ENCODE measurements at regions not wholly inside any gene's neighbourhood (a gene's known extent, or its start where the extent isn't known, plus 50 kb on each side); places are given as distances from the start of the nearest gene placed in this dataset.

DNA sequence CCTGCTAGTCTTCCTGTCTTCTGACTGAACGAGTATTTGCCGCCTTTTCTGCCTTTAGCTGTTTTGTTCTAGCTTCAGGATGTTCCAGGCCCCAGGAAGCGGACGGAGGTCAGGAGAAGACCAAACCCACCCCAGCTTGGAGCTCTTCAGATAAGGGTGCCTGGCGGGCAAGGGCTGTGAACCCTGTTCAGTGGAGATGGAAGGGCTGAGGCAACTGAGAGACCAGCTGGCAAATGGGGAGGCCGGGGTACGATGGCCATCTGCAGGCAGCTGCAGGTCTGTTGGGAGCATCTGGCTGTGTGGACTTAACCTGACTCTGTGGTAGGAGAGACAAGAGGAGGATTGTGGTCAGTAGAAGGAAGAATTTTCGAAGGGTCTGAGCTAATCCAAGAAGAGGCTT, 95.6 kb downstream of the CHST1 start:
- H3K36me3 ChIP-seq (ENCODE audit: control insufficient read depth in 2 of 2, extremely low read depth in 1 of 2, insufficient read depth in 2 of 2, low read length in 2 of 2), result no peaks in the 10 kb centered on the region
- intact Hi-C loops (cut with micrococcal nuclease), result no loop called here
- TF ChIP-seq POLR2A (IDR thresholded peaks at IDR 0.05; ENCODE audit: low read depth, low read length) (no peak), POLR2AphosphoS5 (IDR thresholded peaks at IDR 0.05; ENCODE audit: insufficient read depth, low read depth, low read length) (no peak), FOS (IDR thresholded peaks at IDR 0.05; ENCODE audit: borderline replicate concordance, insufficient read depth, low read length) (no peak), EZH2 (IDR thresholded peaks at IDR 0.05; ENCODE audit: borderline replicate concordance, low read depth, low read length, severe bottlenecking) (no peak), JUN (IDR thresholded peaks at IDR 0.05; ENCODE audit: borderline replicate concordance, insufficient read depth, insufficient read length, low read depth) (no peak), GATA2 (IDR thresholded peaks at IDR 0.05; ENCODE audit: insufficient read depth, insufficient read length, low read depth, low read length) (no peak), MYC (IDR thresholded peaks at IDR 0.05; ENCODE audit: low read depth, low read length) (no peak)
- TF ChIP-seq, protein P1, sequence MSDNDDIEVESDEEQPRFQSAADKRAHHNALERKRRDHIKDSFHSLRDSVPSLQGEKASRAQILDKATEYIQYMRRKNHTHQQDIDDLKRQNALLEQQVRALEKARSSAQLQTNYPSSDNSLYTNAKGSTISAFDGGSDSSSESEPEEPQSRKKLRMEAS (IDR thresholded peaks at IDR 0.05; ENCODE audit: insufficient read depth, insufficient read length), result no peak
- TF ChIP-seq, protein P2, sequence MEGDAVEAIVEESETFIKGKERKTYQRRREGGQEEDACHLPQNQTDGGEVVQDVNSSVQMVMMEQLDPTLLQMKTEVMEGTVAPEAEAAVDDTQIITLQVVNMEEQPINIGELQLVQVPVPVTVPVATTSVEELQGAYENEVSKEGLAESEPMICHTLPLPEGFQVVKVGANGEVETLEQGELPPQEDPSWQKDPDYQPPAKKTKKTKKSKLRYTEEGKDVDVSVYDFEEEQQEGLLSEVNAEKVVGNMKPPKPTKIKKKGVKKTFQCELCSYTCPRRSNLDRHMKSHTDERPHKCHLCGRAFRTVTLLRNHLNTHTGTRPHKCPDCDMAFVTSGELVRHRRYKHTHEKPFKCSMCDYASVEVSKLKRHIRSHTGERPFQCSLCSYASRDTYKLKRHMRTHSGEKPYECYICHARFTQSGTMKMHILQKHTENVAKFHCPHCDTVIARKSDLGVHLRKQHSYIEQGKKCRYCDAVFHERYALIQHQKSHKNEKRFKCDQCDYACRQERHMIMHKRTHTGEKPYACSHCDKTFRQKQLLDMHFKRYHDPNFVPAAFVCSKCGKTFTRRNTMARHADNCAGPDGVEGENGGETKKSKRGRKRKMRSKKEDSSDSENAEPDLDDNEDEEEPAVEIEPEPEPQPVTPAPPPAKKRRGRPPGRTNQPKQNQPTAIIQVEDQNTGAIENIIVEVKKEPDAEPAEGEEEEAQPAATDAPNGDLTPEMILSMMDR (IDR thresholded peaks at IDR 0.05; ENCODE audit: extremely low read depth in 1 of 2, insufficient read depth in 1 of 2, low read depth in 1 of 2, low read length in 2 of 2), result no peak
- H3K27ac ChIP-seq (ENCODE audit: insufficient read depth, low read depth, low read length), result no peak overlapping the region
- H3K9me3 ChIP-seq (replicated peaks; ENCODE audit: control insufficient read depth, insufficient read depth, low read length), result no peaks in the 10 kb centered on the region
- H4K20me1 ChIP-seq (replicated peaks; ENCODE audit: control insufficient read depth, extremely low read depth, insufficient read depth, low read length), result no peaks in the 10 kb centered on the region
- no peak overlapping the region for H3K9ac ChIP-seq (replicated peaks; ENCODE audit: extremely low read depth, insufficient read depth, low read length)
- no peaks in the 10 kb centered on the region for H3K79me2 ChIP-seq (ENCODE audit: control insufficient read depth, insufficient read depth, low read length)
- no peak for FAIRE-seq
- BruUV-seq (replicated peaks), result no TSS peak
- no peak for DNase-seq (ENCODE audit: low read depth, low spot score)
- ChIA-PET CTCF (interaction anchor here (0.9 kb wide), 1 partner anchor 85 kb away, joined by 4 read pairs; no protein-coding TSS in a partner anchor), POLR2A (no interaction called here)
- H3K9me1 ChIP-seq (replicated peaks; ENCODE audit: control insufficient read depth, extremely low read depth, insufficient read depth, low read length), result no peaks in the 10 kb centered on the region
- H3K27me3 ChIP-seq (ENCODE audit: control insufficient read depth in 2 of 2, insufficient read depth in 2 of 2, low read length in 2 of 2), result no peaks in the 10 kb centered on the region
- no peak overlapping the region for H3K4me3 ChIP-seq (replicated peaks in 1 of 3; ENCODE audit: insufficient read depth in 1 of 3, low read depth in 1 of 3, low read length in 3 of 3)
- dilution Hi-C loops (cut with MboI; ENCODE audit: extremely low pct_ligation_motif_present, low sequenced_read_pairs), result no loop called here
- H2AFZ ChIP-seq (ENCODE audit: low read depth, low read length), result no peak overlapping the region
- no peak overlapping the region for H3K4me2 ChIP-seq (ENCODE audit: insufficient read depth, low read length)
- no peaks in the 10 kb centered on the region for H3K4me1 ChIP-seq (ENCODE audit: control insufficient read depth, extremely low read depth, insufficient read depth, low read length)

Measured in endothelial cell of umbilical vein (primary cell).